Caco-2 (cell line): ENCODE measurements at regions not wholly inside any gene's neighbourhood (a gene's known extent, or its start where the extent isn't known, plus 50 kb on each side); places are given as distances from the start of the nearest gene placed in this dataset.

Experiments
- BruUV-seq: library from RNA; stranded (reverse); fragments of 400-500 nt; replicated peaks from 2 replicates; lab custom pipeline; 2021; lab: Mats Ljungman, UMichigan
- CTCF ChIA-PET: fragments of 300-600 bp; sonication (Branson Sonifier 250); formaldehyde crosslinking; loops from one replicate; lab custom pipeline; 2022; ENCODE audit warnings: antibody characterized with exemption; lab: Charles Lee
- POLR2A ChIA-PET: fragments of 300-600 bp; sonication (Branson Sonifier 250); formaldehyde crosslinking; loops from one replicate; lab custom pipeline; 2022; ENCODE audit warnings: antibody characterized with exemption; lab: Charles Lee
- DNase-seq, 2 experiments: peaks; one replicate each; pipeline versions ENCODE4 v3.0.0 to v3.0.0-alpha.2; 2020 to 2022
- H3K27me3 ChIP-seq: replicated peaks from 2 replicates; pipeline ENCODE4 v1.6.0; 2011; ENCODE audit warnings: low read length; ENCODE audit not compliant: control insufficient read depth, insufficient read depth
- H3K36me3 ChIP-seq: 2 replicates; pipeline ENCODE4 v1.5.1; 2011; ENCODE audit warnings: low read length; ENCODE audit not compliant: control insufficient read depth, insufficient read depth
- H3K4me1 ChIP-seq: fragments of 250-450 bp; sonication (Bioruptor Pico); 2 replicates; pipeline ENCODE4 v1.5.1; 2020; ENCODE audit warnings: mild to moderate bottlenecking
- H3K4me3 ChIP-seq: 2 replicates; pipeline ENCODE4 v1.5.1; 2011; ENCODE audit warnings: low read depth, mild to moderate bottlenecking, control low read depth, low read length
- H3K9me3 ChIP-seq: fragments of 250-450 bp; sonication (Bioruptor Pico); 2 replicates; pipeline ENCODE4 v1.5.1; 2020; ENCODE audit warnings: mild to moderate bottlenecking, moderate library complexity
- H3K27ac Mint-ChIP-seq: one replicate; pipeline ENCODE4 v1.8.0; 2022; ENCODE audit warnings: mixed read lengths; ENCODE audit not compliant: unreplicated experiment
- H3K27me3 Mint-ChIP-seq: one replicate; pipeline ENCODE4 v1.8.0; 2022; ENCODE audit warnings: mixed read lengths; ENCODE audit not compliant: insufficient read depth, unreplicated experiment
- H3K36me3 Mint-ChIP-seq: one replicate; pipeline ENCODE4 v1.8.0; 2022; ENCODE audit warnings: mild to moderate bottlenecking, mixed read lengths; ENCODE audit not compliant: insufficient read depth, unreplicated experiment
- H3K4me1 Mint-ChIP-seq: one replicate; pipeline ENCODE4 v1.8.0; 2022; ENCODE audit warnings: low read depth, mixed read lengths; ENCODE audit not compliant: unreplicated experiment
- H3K4me3 Mint-ChIP-seq: one replicate; pipeline ENCODE4 v1.8.0; 2022; ENCODE audit warnings: mild to moderate bottlenecking, moderate library complexity, mixed read lengths; ENCODE audit not compliant: unreplicated experiment
- H3K9me3 Mint-ChIP-seq: one replicate; pipeline ENCODE4 v1.8.0; 2022; ENCODE audit warnings: mixed read lengths; ENCODE audit not compliant: unreplicated experiment
- CTCF ChIP-seq, 2 experiments: fragments of 200-600 bp in 1 of 2; IDR thresholded peaks; 1 replicate in 1 of 2; 2 replicates in 1 of 2; pipeline versions ENCODE4 v1.5.1 to v1.8.0; 2011 to 2022; ENCODE audit warnings: antibody characterized with exemption in 1 of 2, control low read depth in 1 of 2, inconsistent platforms in 1 of 2, low read depth in 1 of 2, low read length in 1 of 2, mild to moderate bottlenecking in 1 of 2, moderate library complexity in 1 of 2; ENCODE audit not compliant: insufficient read depth in 1 of 2, severe bottlenecking in 1 of 2, unreplicated experiment in 1 of 2
- intact Hi-C: fragments of 100-400 bp; cut with micrococcal nuclease; formaldehyde crosslinking; loops from one replicate; pipeline ENCODE4 v1.10.0; 2022; ENCODE audit not compliant: unreplicated experiment

DNA sequence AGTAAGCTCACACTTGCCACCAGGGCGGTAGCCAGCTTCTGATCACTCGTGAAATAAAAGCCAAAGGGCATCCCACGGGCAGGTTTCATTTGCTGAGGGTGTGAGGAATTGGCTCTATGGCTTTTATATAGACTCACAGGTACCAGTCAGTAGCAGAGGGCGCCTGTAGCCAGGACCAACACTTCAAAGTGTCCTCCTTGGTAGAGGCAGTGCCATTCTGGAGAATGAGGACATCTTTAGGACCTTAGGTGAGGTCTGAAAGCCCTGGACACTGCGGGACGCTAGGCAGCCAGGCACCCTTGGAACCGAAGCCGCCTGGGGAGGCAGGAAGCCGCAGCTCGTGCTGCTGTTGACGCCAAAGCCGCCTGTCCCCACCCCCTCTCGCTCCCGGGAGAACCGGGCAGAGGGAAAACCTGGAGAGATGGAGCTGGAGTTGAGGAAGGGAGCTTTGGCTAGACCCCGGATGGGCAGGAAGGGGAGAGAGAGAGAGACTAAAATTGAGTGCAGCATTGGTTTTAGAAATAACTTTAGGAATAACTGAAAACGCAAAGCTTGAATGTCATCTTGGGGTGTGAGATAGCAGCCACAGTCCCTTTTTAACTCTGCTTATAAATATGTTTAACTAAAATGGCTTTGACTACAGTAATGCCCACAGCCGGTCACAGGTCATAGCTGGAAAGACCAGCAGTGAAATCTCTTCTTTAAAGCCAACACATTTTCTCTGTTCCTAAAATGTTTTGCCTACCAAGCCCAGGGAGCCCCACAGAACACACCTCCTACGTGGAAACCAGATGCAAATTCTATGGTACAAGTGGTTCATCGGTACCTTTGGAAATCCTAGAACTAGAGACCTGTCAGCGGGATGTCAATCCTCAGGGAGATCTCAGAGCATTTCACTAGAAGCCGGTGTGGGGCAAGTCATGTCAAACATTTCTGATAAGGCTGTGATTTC, 128.5 kb upstream of the CDYL start:
- Histone ChIP-seq H3K36me3 (no peaks in the 10 kb centered on the region), H3K4me3 (peak overlapping the region; percentile 22), H3K27me3 (no peaks in the 10 kb centered on the region), H3K4me1 (peaks cover 24% of the 10 kb centered on the region), H3K9me3 (0 out of 2 replicates have a peak, but pooled peaks cover 4% of the 10 kb centered on the region)
- BruUV-seq = no TSS peak
- ChIA-PET CTCF (interaction anchor here (0.6 to 1.0 kb wide), 3 partner anchors 34 to 383 kb away, joined by 3 to 9 read pairs (median 3); no protein-coding TSS in a partner anchor), POLR2A (interaction anchor here (0.5 to 0.9 kb wide), 2 partner anchors 129 to 1244 kb away, joined by 3 to 4 read pairs; partner anchors contain the start of gene CDYL)
- H3K27ac Mint-ChIP-seq = no peak overlapping the region
- intact Hi-C loops = loop anchor here (2.0 kb wide), 1 partner anchor 129 kb away; the partner anchor contains the start of gene CDYL
- peak overlapping the region; percentile 76 for H3K4me3 Mint-ChIP-seq
- H3K4me1 Mint-ChIP-seq = peaks cover 9% of the 10 kb centered on the region
- H3K27me3 Mint-ChIP-seq = peaks cover 4% of the 10 kb centered on the region
- DNase-seq = peak; percentile 84 to 87
- H3K36me3 Mint-ChIP-seq = no peaks in the 10 kb centered on the region
- H3K9me3 Mint-ChIP-seq = no peaks in the 10 kb centered on the region
- no peak for TF ChIP-seq CTCF (IDR thresholded peaks at IDR 0.05; ENCODE audit: insufficient read depth in 1 of 2, low read depth in 1 of 2, low read length in 1 of 2, severe bottlenecking in 1 of 2, unreplicated experiment in 1 of 2)

DNA sequence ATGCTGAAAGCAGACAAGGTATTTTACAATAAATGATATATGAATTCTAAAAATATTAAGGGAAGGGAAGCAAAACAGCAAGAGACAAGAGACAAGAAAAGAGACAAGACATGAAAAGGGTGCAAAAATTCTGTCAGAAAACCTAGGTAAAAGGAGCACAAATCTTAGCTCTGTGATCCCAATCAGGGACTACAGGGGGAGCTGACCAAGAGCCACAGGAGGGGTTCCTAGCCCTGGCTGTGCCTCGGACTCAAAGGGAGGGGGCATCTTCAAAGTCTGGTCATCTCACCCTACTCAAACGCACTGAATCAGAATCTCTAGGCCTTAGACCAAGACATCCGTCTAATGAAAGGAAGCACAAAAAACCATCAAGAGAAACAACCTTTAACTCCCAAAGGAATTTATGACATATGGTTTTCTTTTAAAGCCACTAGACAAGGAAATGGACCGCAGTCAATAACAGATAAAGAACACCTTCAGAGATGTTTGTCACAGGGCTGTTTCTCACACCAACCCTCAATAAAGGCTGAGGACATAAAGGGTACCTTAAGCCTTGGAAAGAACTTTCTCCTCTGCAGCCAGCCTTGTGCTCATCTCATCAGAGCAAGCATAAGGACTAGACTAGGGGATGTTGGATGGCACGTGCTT, 130.4 kb upstream of the CDYL start:
- no peaks in the 10 kb centered on the region for H3K27me3 ChIP-seq
- H3K36me3 ChIP-seq = no peaks in the 10 kb centered on the region
- intact Hi-C loops = loop anchor here (2.0 kb wide), 1 partner anchor 131 kb away; the partner anchor contains the start of gene CDYL
- Mint-ChIP-seq H3K27ac (peak overlapping the region; percentile 56), H3K4me1 (peaks cover 9% of the 10 kb centered on the region), H3K27me3 (peaks cover 4% of the 10 kb centered on the region), H3K36me3 (no peaks in the 10 kb centered on the region), H3K4me3 (no peak overlapping the region), H3K9me3 (no peaks in the 10 kb centered on the region)
- ChIA-PET POLR2A (no interaction called here), CTCF (no interaction called here)
- H3K4me1 ChIP-seq = peaks cover 24% of the 10 kb centered on the region
- TF ChIP-seq CTCF (IDR thresholded peaks at IDR 0.05; ENCODE audit: insufficient read depth in 1 of 2, low read depth in 1 of 2, low read length in 1 of 2, severe bottlenecking in 1 of 2, unreplicated experiment in 1 of 2) = no peak
- BruUV-seq = no TSS peak
- no peak overlapping the region for H3K4me3 ChIP-seq
- DNase-seq = peak in 1 of 2 experiments; percentile 3
- no peaks in the 10 kb centered on the region for H3K9me3 ChIP-seq

- Mint-ChIP-seq H3K4me3 (no peak overlapping the region), H3K4me1 (peaks cover 9% of the 10 kb centered on the region), H3K9me3 (no peaks in the 10 kb centered on the region), H3K27ac (peak overlapping the region; percentile 56), H3K36me3 (no peaks in the 10 kb centered on the region), H3K27me3 (peaks cover 4% of the 10 kb centered on the region)
- H3K4me1 ChIP-seq = peaks cover 24% of the 10 kb centered on the region
- TF ChIP-seq CTCF (IDR thresholded peaks at IDR 0.05; ENCODE audit: insufficient read depth in 1 of 2, low read depth in 1 of 2, low read length in 1 of 2, severe bottlenecking in 1 of 2, unreplicated experiment in 1 of 2) = no peak
- ChIA-PET POLR2A (interaction anchor here (0.7 kb wide), 1 partner anchor 30 kb away, joined by 4 read pairs; no protein-coding TSS in a partner anchor), CTCF (no interaction called here)
- no peak overlapping the region for H3K4me3 ChIP-seq
- H3K9me3 ChIP-seq = no peaks in the 10 kb centered on the region
- intact Hi-C loops = no loop called here
- no peaks in the 10 kb centered on the region for H3K36me3 ChIP-seq
- BruUV-seq = no TSS peak
- H3K27me3 ChIP-seq = no peaks in the 10 kb centered on the region
- peak; percentile 66 to 76 for DNase-seq
These were observed 131.2 kb upstream of the CDYL start for GRCh38 chr6:4644996-4645395.
